A549 (cell line): ENCODE measurements at regions not wholly inside any gene's neighbourhood (a gene's known extent, or its start where the extent isn't known, plus 50 kb on each side); places are given as distances from the start of the nearest gene placed in this dataset.

Experiments
- ATOH8 ChIP-seq: fragments of 250-450 bp; sonication (Bioruptor Pico); IDR thresholded peaks from 2 replicates; pipeline ENCODE4 v1.5.0; 2020; ENCODE audit warnings: low read depth, mild to moderate bottlenecking, moderate library complexity
- CTCF ChIP-seq: fragments of >200 bp; sonication (Bioruptor Twin); formaldehyde crosslinking; IDR thresholded peaks from 3 replicates; pipeline ENCODE4 v1.5.1; 2016
- ESRRA ChIP-seq: fragments of 150-350 bp; IDR thresholded peaks from 2 replicates; pipeline ENCODE4 v1.6.1; 2014; ENCODE audit warnings: mild to moderate bottlenecking, low read length, borderline replicate concordance
- FOSL2 ChIP-seq, 2 experiments: fragments of 450-650 bp in 1 of 2; fragments of >200 bp in 1 of 2; sonication (Bioruptor Twin) in 1 of 2; formaldehyde crosslinking; IDR thresholded peaks; 2 replicates each; pipeline versions ENCODE4 v1.5.0 to v1.6.1; 2016 to 2020; ENCODE audit warnings: mild to moderate bottlenecking in 1 of 2, moderate library complexity in 1 of 2
- JUNB ChIP-seq: fragments of >200 bp; sonication (Bioruptor Twin); formaldehyde crosslinking; IDR thresholded peaks from 2 replicates; pipeline ENCODE4 v1.6.1; 2016
- KDM1A ChIP-seq: fragments of 200-600 bp; sonication (generic); IDR thresholded peaks from 2 replicates; pipeline ENCODE4 v1.6.1; 2016; ENCODE audit warnings: low read depth, mild to moderate bottlenecking
- MAFK ChIP-seq: fragments of 450-650 bp; IDR thresholded peaks from 2 replicates; pipeline ENCODE4 v1.6.1; 2014; ENCODE audit not compliant: partially characterized antibody
- MAZ ChIP-seq: fragments of 150-350 bp; IDR thresholded peaks from 2 replicates; pipeline ENCODE4 v1.6.1; 2014; ENCODE audit warnings: antibody characterized with exemption, low read depth, low read length, borderline replicate concordance
- MYC ChIP-seq: IDR thresholded peaks from 2 replicates; pipeline ENCODE4 v1.6.1; 2012; ENCODE audit warnings: mild to moderate bottlenecking, inconsistent platforms, low read length, improper control_type of control experiment, borderline replicate concordance
- PBX3 ChIP-seq: IDR thresholded peaks from 2 replicates; pipeline ENCODE4 v1.6.1; 2012
- POLR2A ChIP-seq: IDR thresholded peaks from 2 replicates; pipeline ENCODE4 v1.6.1; 2012; ENCODE audit warnings: mild to moderate bottlenecking, low read length
- SREBF2 ChIP-seq: fragments of 450-650 bp; IDR thresholded peaks from 2 replicates; pipeline ENCODE4 v1.6.1; 2014; ENCODE audit warnings: mild to moderate bottlenecking, moderate library complexity
- ZFP36 ChIP-seq: fragments of 450-650 bp; IDR thresholded peaks from 2 replicates; pipeline ENCODE4 v1.6.1; 2014; ENCODE audit warnings: borderline replicate concordance; ENCODE audit not compliant: partially characterized antibody

- TF ChIP-seq CTCF (no peak), KDM1A (no peak), POLR2A (no peak), ZFP36 (no peak), SREBF2 (no peak), FOSL2 (IDR thresholded peaks at IDR 0.05) (no peak), FOSL2 (CRISPR knock-in tag; IDR thresholded peaks at IDR 0.05) (no peak), JUNB (no peak), ATOH8 (CRISPR knock-in tag) (no peak), PBX3 (no peak), MAFK (no peak), MAZ (no peak), MYC (no peak), ESRRA (no peak)
Measured at GRCh38 chr2:150705767-150706166, 218.3 kb upstream of the RND3 start.
